Endothelial cell of umbilical vein (primary cell): ENCODE measurements at regions not wholly inside any gene's neighbourhood (a gene's known extent, or its start where the extent isn't known, plus 50 kb on each side); places are given as distances from the start of the nearest gene placed in this dataset.

Experiments used
- BruUV-seq: library from RNA; stranded (reverse); fragments of 400-500 nt; replicated peaks from 2 replicates; lab custom pipeline; 2021; lab: Mats Ljungman, UMichigan
- CTCF ChIA-PET: fragments of 300-600, 350-600 bp; sonication (Branson Sonifier 250); formaldehyde crosslinking; loops from one replicate; lab custom pipeline; 2021; ENCODE audit warnings: antibody characterized with exemption, inconsistent platforms; lab: Charles Lee
- POLR2A ChIA-PET: fragments of 300-600, 350-600 bp; sonication (Branson Sonifier 250); formaldehyde crosslinking; loops from one replicate; lab custom pipeline; 2021; ENCODE audit warnings: antibody characterized with exemption, inconsistent platforms; lab: Charles Lee
- DNase-seq: peaks from one replicate; pipeline ENCODE4 v3.0.0-alpha.2; 2011; ENCODE audit warnings: low read depth, low spot score
- FAIRE-seq: peaks from 2 replicates; lab custom pipeline; 2011; peaks lifted over from hg19 to GRCh38; lab: Jason Lieb, UNC
- H2AFZ ChIP-seq: 2 replicates; pipeline ENCODE4 v1.6.0; 2012; ENCODE audit warnings: low read depth, low read length, control low read depth, inconsistent platforms
- H3K27ac ChIP-seq: 2 replicates; pipeline ENCODE4 v1.5.1; 2011; ENCODE audit warnings: low read depth, mild to moderate bottlenecking, control low read depth, low read length, moderate library complexity; ENCODE audit not compliant: insufficient read depth
- H3K27me3 ChIP-seq, 2 experiments: 2 replicates each; pipeline versions ENCODE4 v1.6.0 to v1.6.1; 2011; ENCODE audit warnings: low read length in 2 of 2, mixed read lengths in 1 of 2; ENCODE audit not compliant: control insufficient read depth in 2 of 2, insufficient read depth in 2 of 2
- H3K36me3 ChIP-seq, 2 experiments: 2 replicates in 1 of 2; 3 replicates in 1 of 2; pipeline ENCODE4 v1.5.1; 2011; ENCODE audit warnings: low read length in 2 of 2, mild to moderate bottlenecking in 1 of 2, moderate library complexity in 1 of 2; ENCODE audit not compliant: control insufficient read depth in 2 of 2, insufficient read depth in 2 of 2; ENCODE audit errors: extremely low read depth in 1 of 2
- H3K4me1 ChIP-seq: 3 replicates; pipeline ENCODE4 v1.5.1; 2011; ENCODE audit warnings: mild to moderate bottlenecking, low read length; ENCODE audit not compliant: control insufficient read depth, insufficient read depth; ENCODE audit errors: extremely low read depth
- H3K4me2 ChIP-seq: 2 replicates; pipeline ENCODE4 v1.6.1; 2011; ENCODE audit warnings: low read length, control low read depth, mixed read lengths; ENCODE audit not compliant: insufficient read depth
- H3K4me3 ChIP-seq, 3 experiments: fragments of 200-600 bp in 1 of 3; sonication (generic), shearing (Covaris generic) in 1 of 3; replicated peaks in 1 of 3; 2 replicates each; pipeline ENCODE4 v1.5.1; 2011 to 2016; ENCODE audit warnings: control low read depth in 3 of 3, low read length in 3 of 3, mild to moderate bottlenecking in 2 of 3, inconsistent platforms in 1 of 3, low read depth in 1 of 3, moderate library complexity in 1 of 3; ENCODE audit not compliant: insufficient read depth in 1 of 3
- H3K79me2 ChIP-seq: 2 replicates; pipeline ENCODE4 v1.6.0; 2012; ENCODE audit warnings: low read length, inconsistent platforms; ENCODE audit not compliant: control insufficient read depth, insufficient read depth
- H3K9ac ChIP-seq: replicated peaks from 2 replicates; pipeline ENCODE3; 2011; ENCODE audit warnings: low read length, control low read depth; ENCODE audit not compliant: insufficient read depth; ENCODE audit errors: extremely low read depth
- H3K9me1 ChIP-seq: replicated peaks from 3 replicates; pipeline ENCODE4 v1.6.0; 2011; ENCODE audit warnings: mild to moderate bottlenecking, low read length; ENCODE audit not compliant: control insufficient read depth, insufficient read depth; ENCODE audit errors: extremely low read depth
- H3K9me3 ChIP-seq: replicated peaks from 2 replicates; pipeline ENCODE4 v1.5.1; 2012; ENCODE audit warnings: low read length, inconsistent platforms; ENCODE audit not compliant: control insufficient read depth, insufficient read depth
- H4K20me1 ChIP-seq: replicated peaks from 2 replicates; pipeline ENCODE3; 2011; ENCODE audit warnings: mild to moderate bottlenecking, low read length; ENCODE audit not compliant: control insufficient read depth, insufficient read depth; ENCODE audit errors: extremely low read depth
- EZH2 ChIP-seq: IDR thresholded peaks from 2 replicates; pipeline ENCODE4 v1.6.1; 2012; ENCODE audit warnings: borderline replicate concordance, low read depth, mild to moderate bottlenecking, moderate library complexity, low read length, inconsistent platforms; ENCODE audit not compliant: severe bottlenecking
- FOS ChIP-seq: IDR thresholded peaks from 2 replicates; pipeline ENCODE4 v1.6.1; 2011; ENCODE audit warnings: mild to moderate bottlenecking, low read length, moderate library complexity, borderline replicate concordance; ENCODE audit not compliant: insufficient read depth
- GATA2 ChIP-seq: IDR thresholded peaks from 2 replicates; pipeline ENCODE4 v1.7.0; 2011; ENCODE audit warnings: low read depth, mild to moderate bottlenecking, moderate library complexity, mixed read lengths, low read length; ENCODE audit not compliant: insufficient read length, insufficient read depth
- JUN ChIP-seq: IDR thresholded peaks from 2 replicates; pipeline ENCODE4 v1.6.1; 2011; ENCODE audit warnings: borderline replicate concordance, low read depth; ENCODE audit not compliant: insufficient read length, insufficient read depth
- MYC ChIP-seq: IDR thresholded peaks from one replicate; pipeline ENCODE4 v1.6.1; 2011; ENCODE audit warnings: mild to moderate bottlenecking, low read depth, low read length
- POLR2AphosphoS5 ChIP-seq: IDR thresholded peaks from 2 replicates; pipeline ENCODE4 v1.6.1; 2012; ENCODE audit warnings: low read depth, mild to moderate bottlenecking, control low read depth, low read length, moderate library complexity; ENCODE audit not compliant: insufficient read depth
- dilution Hi-C: fragments of 300-500 bp; cut with MboI; formaldehyde crosslinking; loops from one replicate; pipeline ENCODE4 v1.15.0; 2019; ENCODE audit warnings: low sequenced_read_pairs; ENCODE audit not compliant: extremely low pct_ligation_motif_present
- intact Hi-C: fragments of 100-400 bp; cut with micrococcal nuclease; formaldehyde crosslinking; loops from one replicate; pipeline ENCODE4 v1.10.0; 2022
- TF ChIP-seq, protein P1 (sequence below), 2 donors: IDR thresholded peaks; 1 replicate in 1 of 2; 2 replicates in 1 of 2; pipeline ENCODE4 v1.5.1; 2011; ENCODE audit warnings: low read length in 2 of 2, mild to moderate bottlenecking in 2 of 2, moderate library complexity in 2 of 2, control low read depth in 1 of 2, inconsistent platforms in 1 of 2, low read depth in 1 of 2; ENCODE audit not compliant: insufficient read depth in 1 of 2; ENCODE audit errors: extremely low read depth in 1 of 2

DNA sequence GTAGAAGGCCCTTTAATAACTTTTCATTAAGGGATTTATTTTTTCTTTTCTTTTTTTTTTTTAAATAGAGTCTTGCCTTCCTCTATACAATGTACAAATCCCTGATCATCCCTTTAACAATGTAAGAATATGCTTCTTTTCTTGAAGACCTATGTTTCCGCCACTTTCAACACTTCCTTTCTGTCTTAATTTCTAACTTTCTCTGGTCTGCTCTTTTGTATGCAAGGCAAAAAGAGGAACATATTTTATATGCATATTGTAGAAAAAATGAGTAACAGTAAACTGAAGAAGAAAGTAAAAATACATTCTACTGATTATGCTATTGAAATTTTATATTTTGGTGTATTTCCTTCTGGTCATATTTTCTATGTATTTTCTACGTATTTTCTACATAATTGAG, 484.7 kb downstream of the TFAP2B start:
- TF ChIP-seq GATA2 (no peak), MYC (no peak), FOS (no peak), JUN (no peak)
- H3K79me2 ChIP-seq = no peaks in the 10 kb centered on the region
- H3K4me3 ChIP-seq = no peak overlapping the region
- no peak overlapping the region for H3K4me2 ChIP-seq
- no peaks in the 10 kb centered on the region for H3K4me1 ChIP-seq
- H3K36me3 ChIP-seq = no peaks in the 10 kb centered on the region
- no peak overlapping the region for H3K27ac ChIP-seq
- DNase-seq (no peak), FAIRE-seq (no peak)
- H3K9ac ChIP-seq = no peak overlapping the region
- BruUV-seq = no TSS peak
- ChIA-PET POLR2A (no interaction called here), CTCF (no interaction called here)
- intact Hi-C loops (no loop called here), dilution Hi-C loops (no loop called here)
- H4K20me1 ChIP-seq = no peaks in the 10 kb centered on the region
- no peaks in the 10 kb centered on the region for H3K27me3 ChIP-seq
- no peak overlapping the region for H2AFZ ChIP-seq
- H3K9me3 ChIP-seq = peaks cover 2% of the 10 kb centered on the region
- no peaks in the 10 kb centered on the region for H3K9me1 ChIP-seq

DNA sequence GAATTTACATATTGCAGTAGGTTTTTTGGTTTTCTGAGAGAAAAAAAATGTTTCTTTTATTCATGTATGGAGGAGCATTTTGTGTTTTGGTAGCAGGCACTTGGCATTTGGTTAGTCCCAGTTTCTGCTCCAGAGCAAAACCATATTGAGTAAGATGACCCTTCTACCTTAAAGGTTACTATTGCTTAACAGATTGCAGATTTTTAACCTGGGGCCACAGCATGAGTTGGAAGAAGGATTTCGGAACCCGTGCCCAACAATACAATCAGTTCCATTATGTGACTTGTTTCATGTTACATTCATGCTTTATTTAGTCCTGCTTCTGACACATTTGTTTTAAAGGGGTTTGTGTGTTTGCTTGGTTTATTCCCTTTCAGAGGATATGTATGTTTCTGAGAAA, 496.3 kb downstream of the TFAP2B start:
- Histone ChIP-seq H3K9me1 (no peaks in the 10 kb centered on the region), H3K9ac (no peak overlapping the region), H3K27ac (no peak overlapping the region), H3K9me3 (no peaks in the 10 kb centered on the region), H4K20me1 (no peaks in the 10 kb centered on the region), H2AFZ (no peak overlapping the region), H3K4me1 (no peaks in the 10 kb centered on the region), H3K27me3 (no peaks in the 10 kb centered on the region), H3K4me2 (no peak overlapping the region), H3K79me2 (no peaks in the 10 kb centered on the region), H3K36me3 (no peaks in the 10 kb centered on the region), H3K4me3 (no peak overlapping the region)
- DNase-seq (no peak), FAIRE-seq (no peak)
- TF ChIP-seq FOS (no peak), POLR2AphosphoS5 (no peak), EZH2 (no peak)
- TF ChIP-seq, protein P1, sequence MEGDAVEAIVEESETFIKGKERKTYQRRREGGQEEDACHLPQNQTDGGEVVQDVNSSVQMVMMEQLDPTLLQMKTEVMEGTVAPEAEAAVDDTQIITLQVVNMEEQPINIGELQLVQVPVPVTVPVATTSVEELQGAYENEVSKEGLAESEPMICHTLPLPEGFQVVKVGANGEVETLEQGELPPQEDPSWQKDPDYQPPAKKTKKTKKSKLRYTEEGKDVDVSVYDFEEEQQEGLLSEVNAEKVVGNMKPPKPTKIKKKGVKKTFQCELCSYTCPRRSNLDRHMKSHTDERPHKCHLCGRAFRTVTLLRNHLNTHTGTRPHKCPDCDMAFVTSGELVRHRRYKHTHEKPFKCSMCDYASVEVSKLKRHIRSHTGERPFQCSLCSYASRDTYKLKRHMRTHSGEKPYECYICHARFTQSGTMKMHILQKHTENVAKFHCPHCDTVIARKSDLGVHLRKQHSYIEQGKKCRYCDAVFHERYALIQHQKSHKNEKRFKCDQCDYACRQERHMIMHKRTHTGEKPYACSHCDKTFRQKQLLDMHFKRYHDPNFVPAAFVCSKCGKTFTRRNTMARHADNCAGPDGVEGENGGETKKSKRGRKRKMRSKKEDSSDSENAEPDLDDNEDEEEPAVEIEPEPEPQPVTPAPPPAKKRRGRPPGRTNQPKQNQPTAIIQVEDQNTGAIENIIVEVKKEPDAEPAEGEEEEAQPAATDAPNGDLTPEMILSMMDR (IDR thresholded peaks at IDR 0.05; ENCODE audit: extremely low read depth in 1 of 2, insufficient read depth in 1 of 2, low read depth in 1 of 2, low read length in 2 of 2) = no peak
- ChIA-PET CTCF (no interaction called here), POLR2A (no interaction called here)
- intact Hi-C loops (no loop called here), dilution Hi-C loops (no loop called here)
- BruUV-seq = no TSS peak
